Neural progenitor cell (in vitro differentiated cells): ENCODE measurements at regions not wholly inside any gene's neighbourhood (a gene's known extent, or its start where the extent isn't known, plus 50 kb on each side); places are given as distances from the start of the nearest gene placed in this dataset.

Source experiments
- DNase-seq: peaks from one replicate; pipeline ENCODE4 v3.0.0-alpha.2; 2016; ENCODE audit warnings: low spot score
- H2AFZ ChIP-seq: fragments of 200-600 bp; sonication (generic); replicated peaks from 2 replicates; pipeline ENCODE4 v1.6.1; 2016; ENCODE audit warnings: antibody characterized with exemption
- H3F3A ChIP-seq: fragments of 200-600 bp; sonication (generic); 2 replicates; pipeline ENCODE4 v1.6.1; 2016; ENCODE audit warnings: antibody characterized with exemption, low read depth
- H3K27ac ChIP-seq: fragments of 200-600 bp; sonication (generic); 2 replicates; pipeline ENCODE4 v1.5.1; 2016; ENCODE audit warnings: mild to moderate bottlenecking
- H3K27me3 ChIP-seq: fragments of 200-600 bp; sonication (generic); 2 replicates; pipeline ENCODE4 v1.6.1; 2016; ENCODE audit warnings: mild to moderate bottlenecking, moderate library complexity
- H3K36me3 ChIP-seq: fragments of 200-600 bp; sonication (generic); 2 replicates; pipeline ENCODE4 v1.5.1; 2016
- H3K4me1 ChIP-seq: fragments of 200-600 bp; sonication (generic); 2 replicates; pipeline ENCODE4 v1.6.1; 2016; ENCODE audit warnings: mixed run types
- H3K4me2 ChIP-seq: fragments of 200-600 bp; sonication (generic); 2 replicates; pipeline ENCODE4 v1.6.1; 2016
- H3K4me3 ChIP-seq: fragments of 200-600 bp; sonication (generic); 2 replicates; pipeline ENCODE4 v1.5.1; 2016
- H3K79me2 ChIP-seq: fragments of 200-600 bp; sonication (generic); 2 replicates; pipeline ENCODE4 v1.6.1; 2016; ENCODE audit warnings: low read depth
- H3K9ac ChIP-seq: fragments of 200-600 bp; sonication (generic); 2 replicates; pipeline ENCODE4 v1.6.1; 2016
- H3K9me3 ChIP-seq: fragments of 200-600 bp; sonication (generic); 2 replicates; pipeline ENCODE4 v1.5.1; 2016; ENCODE audit warnings: low read depth
- H4K20me1 ChIP-seq: fragments of 200-600 bp; sonication (generic); 2 replicates; pipeline ENCODE4 v1.6.1; 2016; ENCODE audit warnings: low read depth
- H3K27ac Mint-ChIP-seq: 3 replicates; pipeline ENCODE4 v1.8.0; 2021; ENCODE audit warnings: mixed read lengths
- H3K27me3 Mint-ChIP-seq: 2 replicates; pipeline ENCODE4 v1.8.0; 2022; ENCODE audit warnings: low read depth, mild to moderate bottlenecking, inconsistent platforms, moderate library complexity, mixed read lengths; ENCODE audit not compliant: insufficient read depth
- H3K36me3 Mint-ChIP-seq: 3 replicates; pipeline ENCODE4 v1.8.0; 2021; ENCODE audit warnings: mixed read lengths
- H3K4me1 Mint-ChIP-seq: 3 replicates; pipeline ENCODE4 v1.8.0; 2021; ENCODE audit warnings: mixed read lengths
- H3K4me3 Mint-ChIP-seq: 3 replicates; pipeline ENCODE4 v1.8.0; 2021; ENCODE audit warnings: mild to moderate bottlenecking, moderate library complexity, mixed read lengths
- H3K9me3 Mint-ChIP-seq: 3 replicates; pipeline ENCODE4 v1.8.0; 2020; ENCODE audit warnings: mixed read lengths
- CTCF ChIP-seq: fragments of 200-600 bp; sonication (generic); IDR thresholded peaks from 2 replicates; pipeline ENCODE4 v1.5.1; 2017; ENCODE audit warnings: antibody characterized with exemption, mild to moderate bottlenecking
- EZH2 ChIP-seq: fragments of 200-600 bp; sonication (generic); IDR thresholded peaks from 2 replicates; pipeline ENCODE4 v1.6.1; 2017; ENCODE audit warnings: antibody characterized with exemption, mild to moderate bottlenecking, moderate library complexity
- EZH2phosphoT487 ChIP-seq: fragments of 200-600 bp; sonication (generic); IDR thresholded peaks from 2 replicates; pipeline ENCODE4 v1.6.1; 2017; ENCODE audit warnings: antibody characterized with exemption

GRCh38 chr7:91462316-91462715, 198.1 kb downstream of the FZD1 start:
- Histone ChIP-seq H3K4me3 (no peak overlapping the region), H4K20me1 (no peaks in the 10 kb centered on the region), H3K9ac (no peak overlapping the region), H3K4me2 (no peak overlapping the region), H3K79me2 (no peaks in the 10 kb centered on the region), H3K36me3 (no peaks in the 10 kb centered on the region), H3K27me3 (no peaks in the 10 kb centered on the region), H3K27ac (no peak overlapping the region), H3K4me1 (no peaks in the 10 kb centered on the region), H3F3A (no peaks in the 10 kb centered on the region), H2AFZ (no peak overlapping the region), H3K9me3 (no peaks in the 10 kb centered on the region)
- Mint-ChIP-seq H3K36me3 (no peaks in the 10 kb centered on the region), H3K27ac (no peak overlapping the region), H3K4me3 (no peak overlapping the region), H3K27me3 (no peaks in the 10 kb centered on the region), H3K9me3 (peaks cover 5% of the 10 kb centered on the region), H3K4me1 (no peaks in the 10 kb centered on the region)
- DNase-seq = no peak
- TF ChIP-seq EZH2 (no peak), CTCF (no peak), EZH2phosphoT487 (no peak)

GRCh38 chr7:91463330-91463729, 199.1 kb downstream of the FZD1 start:
- TF ChIP-seq EZH2phosphoT487 = no peak
- TF ChIP-seq CTCF = no peak
- no peak for TF ChIP-seq EZH2
- Histone ChIP-seq H4K20me1 (no peaks in the 10 kb centered on the region), H3K36me3 (no peaks in the 10 kb centered on the region), H3K4me2 (no peak overlapping the region), H3K79me2 (no peaks in the 10 kb centered on the region), H3K27me3 (no peaks in the 10 kb centered on the region), H3K9ac (no peak overlapping the region), H2AFZ (no peak overlapping the region), H3K4me3 (no peak overlapping the region), H3K27ac (no peak overlapping the region), H3K9me3 (no peaks in the 10 kb centered on the region), H3K4me1 (no peaks in the 10 kb centered on the region), H3F3A (no peaks in the 10 kb centered on the region)
- Mint-ChIP-seq H3K36me3 (no peaks in the 10 kb centered on the region), H3K27me3 (no peaks in the 10 kb centered on the region), H3K4me1 (no peaks in the 10 kb centered on the region), H3K27ac (no peak overlapping the region), H3K9me3 (no peaks in the 10 kb centered on the region), H3K4me3 (no peak overlapping the region)
- no peak for DNase-seq

GRCh38 chr7:91465595-91466061, 201.4 kb downstream of the FZD1 start:
- H3K9ac ChIP-seq = no peak overlapping the region
- H3K4me3 Mint-ChIP-seq = no peak overlapping the region
- no peaks in the 10 kb centered on the region for H4K20me1 ChIP-seq
- no peak overlapping the region for H2AFZ ChIP-seq
- no peaks in the 10 kb centered on the region for H3K27me3 Mint-ChIP-seq
- H3K4me1 Mint-ChIP-seq = no peaks in the 10 kb centered on the region
- no peak overlapping the region for H3K4me3 ChIP-seq
- H3K36me3 Mint-ChIP-seq = no peaks in the 10 kb centered on the region
- H3K27me3 ChIP-seq = no peaks in the 10 kb centered on the region
- H3K79me2 ChIP-seq = no peaks in the 10 kb centered on the region
- no peak overlapping the region for H3K27ac ChIP-seq
- TF ChIP-seq EZH2phosphoT487 (no peak), CTCF (no peak), EZH2 (no peak)
- no peaks in the 10 kb centered on the region for H3K4me1 ChIP-seq
- no peaks in the 10 kb centered on the region for H3F3A ChIP-seq
- DNase-seq = no peak
- H3K4me2 ChIP-seq = no peak overlapping the region
- H3K9me3 ChIP-seq = no peaks in the 10 kb centered on the region
- no peak overlapping the region for H3K27ac Mint-ChIP-seq
- no peaks in the 10 kb centered on the region for H3K36me3 ChIP-seq
- no peaks in the 10 kb centered on the region for H3K9me3 Mint-ChIP-seq
